Posterior cingulate gyrus (tissue), 11 donors: ENCODE measurements at regions not wholly inside any gene's neighbourhood (a gene's known extent, or its start where the extent isn't known, plus 50 kb on each side); places are given as distances from the start of the nearest gene placed in this dataset.
A peak's percentile ranks its signal among the peaks of the same experiment; 100 is the strongest.
"Not testable (repeated sequence)": the region's sequence is repeated elsewhere in the genome, so short reads cannot be mapped to it uniquely, and the experiment has no call there.

Experiments
- DNase-seq, 10 donors: peaks; one replicate each; pipeline versions ENCODE4 v3.0.0 to v3.0.0-alpha.2; 2020 to 2021; ENCODE audit warnings: mixed read lengths in 3 of 10
- intact Hi-C: fragments of 100-400 bp; cut with DNase I; formaldehyde crosslinking; loops from one replicate; pipeline ENCODE4 v1.15.1; 2023

DNA sequence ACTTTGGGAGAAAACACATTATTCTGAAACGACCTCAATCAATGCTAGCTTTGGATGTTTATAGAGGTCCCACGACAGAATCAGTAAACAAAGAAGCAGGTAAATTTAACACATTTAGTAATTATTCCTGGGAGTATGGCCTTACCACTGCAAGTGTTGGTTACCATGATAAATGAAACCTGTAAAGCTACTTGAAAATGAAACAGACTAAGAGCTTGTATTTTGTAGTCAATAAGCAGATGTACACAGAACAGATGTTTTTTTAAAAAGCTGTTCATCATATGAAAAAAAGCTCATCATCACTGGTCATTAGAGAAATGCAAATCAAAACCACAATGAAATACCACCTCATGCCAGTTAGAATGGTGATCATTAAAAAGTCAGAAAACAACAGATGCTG lies 295.3 kb upstream of the XYLT1 start:
- intact Hi-C loops = loop anchor here (10.0 kb wide), 1 partner anchor 79 kb away; no protein-coding TSS in a partner anchor
- DNase-seq = no peak

DNA sequence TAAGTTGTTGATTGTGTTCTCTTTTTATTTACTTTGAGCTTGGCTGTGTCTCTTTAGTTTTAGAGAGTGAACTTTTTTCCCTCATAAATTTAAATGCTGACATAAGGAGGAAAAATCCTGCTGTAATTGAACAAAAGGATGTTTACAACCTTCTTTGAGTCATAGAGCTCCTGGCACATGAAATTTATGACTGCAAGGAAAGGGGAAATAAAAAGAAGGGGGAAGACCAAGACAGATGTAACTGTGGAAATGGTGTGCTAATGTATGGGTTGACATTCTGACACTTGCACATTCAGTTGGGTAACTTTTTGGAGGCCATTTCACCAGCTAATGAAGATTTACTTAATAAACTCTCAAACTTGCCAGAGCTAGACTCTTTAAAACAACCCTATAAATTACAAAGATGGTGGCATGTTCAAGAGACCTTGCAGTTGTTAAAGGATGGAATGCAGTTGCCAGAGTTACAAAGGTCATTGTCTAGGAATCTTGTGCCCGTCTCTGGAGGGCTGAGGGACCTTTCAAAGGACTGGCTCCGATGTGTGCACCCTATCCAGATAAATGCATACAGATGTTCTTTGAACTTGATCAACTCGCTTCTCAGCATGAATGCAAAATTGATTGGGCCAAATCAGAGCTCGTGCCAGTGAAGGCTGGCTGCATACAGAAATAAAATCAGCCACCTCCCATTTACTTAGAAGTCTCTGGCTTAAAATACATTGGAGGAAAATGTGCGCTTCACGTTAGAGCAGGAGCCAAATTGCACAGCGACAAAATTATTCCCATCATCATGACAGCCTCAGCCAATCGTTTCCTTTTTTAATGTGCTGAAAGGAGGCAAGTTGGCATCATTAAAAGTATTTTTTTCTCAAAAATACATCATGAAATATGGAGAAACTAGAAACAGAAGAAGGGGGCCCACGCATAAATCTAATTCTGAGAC lies 289.0 kb upstream of the XYLT1 start:
- intact Hi-C loops = loop anchor here (10.0 kb wide), 1 partner anchor 85 kb away; no protein-coding TSS in a partner anchor
- DNase-seq = peak in 1 of 10 donors; percentile 78

GRCh38 chr16:17757808-17758207 lies 287.0 kb upstream of the XYLT1 start:
- intact Hi-C loops = no loop called here
- DNase-seq = peak in 1 of 10 donors; percentile 80

- no peak for DNase-seq
- intact Hi-C loops = no loop called here
These were observed 284.4 kb upstream of the XYLT1 start for GRCh38 chr16:17755158-17755557.

DNA sequence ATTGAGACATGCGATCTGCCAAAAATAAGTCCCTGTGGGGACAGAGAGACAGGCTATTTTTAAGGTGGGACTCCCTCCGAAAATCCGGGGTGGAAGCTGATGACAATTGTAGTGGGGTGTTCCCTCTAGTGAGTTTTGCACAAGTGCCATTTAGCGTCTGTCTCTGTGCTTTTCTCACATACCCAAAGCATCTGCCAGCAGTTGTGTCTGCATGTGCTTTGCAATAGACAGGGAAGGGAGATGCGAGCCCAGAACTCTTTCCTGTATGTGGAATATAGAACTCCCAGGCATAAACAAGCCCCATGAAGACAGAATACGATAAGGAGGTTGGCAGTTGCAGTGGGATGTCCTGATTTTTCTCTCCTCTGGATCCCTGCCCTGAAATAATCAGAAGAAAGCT lies 282.7 kb upstream of the XYLT1 start:
- intact Hi-C loops = no loop called here

GRCh38 chr16:17749706-17750105 lies 278.9 kb upstream of the XYLT1 start:
- no peak for DNase-seq
- intact Hi-C loops = no loop called here

More for the DNA sequence above, 282.7 kb upstream of the XYLT1 start:
- DNase-seq = no peak

GRCh38 chr16:17748044-17748719 lies 277.4 kb upstream of the XYLT1 start:
- peak in 1 of 10 donors; percentile 58 for DNase-seq
- intact Hi-C loops = no loop called here

DNA sequence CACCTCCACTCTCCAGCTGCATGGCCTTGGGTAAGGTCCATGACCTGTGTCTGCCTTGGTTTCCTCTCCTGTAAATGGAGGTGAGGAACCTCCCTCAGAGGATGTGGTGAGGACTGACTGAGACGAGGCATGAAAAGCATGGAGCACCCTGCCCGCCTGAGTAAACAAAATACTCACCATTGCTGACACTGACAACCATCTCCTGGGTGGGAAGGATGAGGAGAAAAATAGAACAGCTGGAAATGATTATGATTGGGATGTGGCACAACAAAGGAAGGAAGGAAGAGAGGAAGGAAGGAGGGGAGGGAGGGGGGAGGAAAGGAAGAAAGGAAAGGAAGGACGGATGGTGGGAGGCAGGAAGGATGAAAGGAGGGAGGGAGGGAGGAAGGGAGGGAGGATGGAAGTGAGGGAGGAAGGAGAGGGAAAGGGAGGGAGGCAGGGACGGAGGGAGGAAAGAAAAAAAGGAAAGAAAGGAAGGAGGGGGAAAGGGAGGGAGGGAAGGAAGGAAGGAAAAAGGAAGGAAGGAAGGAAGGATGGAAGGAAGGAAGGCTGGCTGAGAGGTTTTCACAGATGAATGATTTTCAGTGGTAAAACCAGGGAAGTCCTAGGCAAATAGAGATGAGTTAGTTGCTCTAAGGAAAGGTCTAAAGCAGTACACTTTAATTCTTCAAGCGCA lies 276.5 kb upstream of the XYLT1 start:
- intact Hi-C loops = no loop called here
- no peak for DNase-seq

DNA sequence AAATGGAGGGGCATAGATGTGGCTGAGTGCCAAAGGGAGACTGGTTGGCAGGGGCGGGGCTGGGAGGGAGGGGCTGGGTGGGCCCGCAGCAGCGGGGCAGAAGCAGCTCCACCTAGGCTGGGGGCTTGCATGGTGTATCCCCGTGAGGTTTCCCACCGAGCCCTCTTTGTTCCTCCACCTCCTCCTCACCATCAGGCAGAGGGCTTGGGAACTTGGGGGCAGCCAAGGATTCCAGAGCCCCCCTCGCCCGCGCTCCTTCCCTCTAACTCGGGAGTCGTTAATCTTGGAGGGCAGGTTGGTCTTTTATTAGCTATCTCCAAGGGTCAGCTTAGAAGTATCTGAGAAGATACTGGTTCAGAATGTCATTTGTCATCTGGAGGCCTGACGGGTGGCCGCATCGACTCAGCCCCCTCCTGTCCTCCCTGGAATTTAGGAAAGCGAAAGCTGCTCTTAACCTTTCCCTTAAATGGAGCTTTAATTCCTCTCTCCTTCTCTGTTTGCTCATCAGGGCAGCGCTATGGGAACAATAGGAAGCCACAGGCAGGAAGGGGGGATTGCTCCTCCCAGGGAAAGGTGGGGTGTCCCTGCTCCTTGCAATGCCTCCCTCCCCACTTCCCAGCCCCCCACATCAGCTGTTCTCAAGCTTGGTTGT lies 274.3 kb upstream of the XYLT1 start:
- intact Hi-C loops = no loop called here
- DNase-seq = peak in 1 of 10 donors; percentile 50

DNA sequence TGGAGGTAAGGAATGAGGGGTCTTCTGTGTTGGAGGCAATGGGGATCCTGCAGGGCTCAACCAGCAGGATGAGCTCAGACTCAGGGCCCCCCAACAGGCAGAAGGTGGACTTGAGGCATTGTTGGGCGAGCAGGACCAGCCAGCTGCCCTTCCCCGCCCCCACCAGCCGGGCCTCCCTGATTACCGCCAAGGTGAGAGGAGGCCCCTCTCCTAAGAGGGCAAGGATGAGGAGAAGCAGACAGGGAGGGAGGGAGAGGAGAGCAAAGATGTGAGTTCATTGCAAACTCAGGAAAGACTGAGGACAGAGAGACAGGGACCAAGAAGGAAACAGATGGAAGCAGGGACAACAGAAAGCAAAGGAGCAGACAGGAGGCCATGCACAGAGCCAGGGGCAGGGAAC lies 272.8 kb upstream of the XYLT1 start:
- intact Hi-C loops = no loop called here
- DNase-seq = no peak

- no peak for DNase-seq
- intact Hi-C loops = no loop called here
These were observed 272.4 kb upstream of the XYLT1 start for GRCh38 chr16:17743158-17743557.

DNA sequence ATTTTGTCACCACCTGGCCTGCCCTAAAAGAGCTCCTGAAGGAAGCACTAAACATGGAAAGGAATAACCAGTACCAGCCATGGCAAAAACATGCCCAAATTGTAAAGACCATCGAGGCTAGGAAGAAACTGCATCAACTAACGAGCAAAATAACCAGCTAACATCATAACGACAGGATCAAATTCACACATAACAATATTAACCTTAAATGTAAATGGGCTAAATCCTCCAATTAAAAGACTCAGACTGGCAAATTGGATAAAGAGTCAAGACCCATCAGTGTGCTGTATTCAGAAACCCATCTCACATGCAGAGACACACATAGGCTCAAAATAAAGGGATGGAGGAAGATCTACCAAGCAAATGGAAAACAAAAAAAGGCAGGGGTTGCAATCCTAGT lies 264.3 kb upstream of the XYLT1 start:
- intact Hi-C loops, DNase-seq: not testable (repeated sequence)

DNA sequence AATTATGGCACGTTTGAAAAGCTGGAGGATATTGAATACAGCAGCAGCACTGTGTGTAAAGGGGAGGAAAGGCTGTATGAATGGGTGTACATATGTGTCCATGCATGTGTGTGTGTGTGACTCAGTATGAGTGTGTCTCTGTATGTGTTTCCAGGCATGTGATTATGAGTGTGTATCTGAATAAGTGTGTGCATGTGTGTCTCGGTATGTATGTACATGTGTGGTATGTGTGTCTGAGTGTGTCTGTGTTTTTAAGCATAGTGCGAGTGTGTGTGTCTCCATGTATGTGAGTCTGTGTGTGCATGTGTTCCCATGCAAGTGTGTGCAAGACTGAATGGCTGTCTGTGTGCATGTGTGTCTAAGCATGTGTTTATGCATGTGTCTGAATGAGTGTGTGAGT lies 259.1 kb upstream of the XYLT1 start:
- no peak for DNase-seq
- intact Hi-C loops = no loop called here

DNA sequence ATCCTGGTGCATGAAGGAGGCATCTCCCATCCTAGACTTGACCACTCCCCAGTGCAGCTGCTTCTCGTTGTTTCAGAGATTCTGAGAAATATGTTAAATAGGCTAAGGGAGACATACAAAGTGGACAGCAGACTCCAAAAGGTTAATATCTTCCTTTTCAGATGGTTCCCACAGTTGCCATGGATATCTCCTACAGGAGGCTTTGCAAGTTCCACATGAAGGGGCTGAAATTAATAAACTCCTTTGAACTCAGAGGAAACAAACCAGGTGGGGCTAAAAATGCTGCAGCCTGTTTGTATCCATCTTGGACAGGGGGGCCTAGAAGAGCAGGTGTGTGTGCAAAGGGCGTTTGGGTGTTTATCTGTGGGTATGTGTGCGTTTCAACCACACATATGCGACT lies 257.4 kb upstream of the XYLT1 start:
- DNase-seq = no peak
- intact Hi-C loops = no loop called here

DNA sequence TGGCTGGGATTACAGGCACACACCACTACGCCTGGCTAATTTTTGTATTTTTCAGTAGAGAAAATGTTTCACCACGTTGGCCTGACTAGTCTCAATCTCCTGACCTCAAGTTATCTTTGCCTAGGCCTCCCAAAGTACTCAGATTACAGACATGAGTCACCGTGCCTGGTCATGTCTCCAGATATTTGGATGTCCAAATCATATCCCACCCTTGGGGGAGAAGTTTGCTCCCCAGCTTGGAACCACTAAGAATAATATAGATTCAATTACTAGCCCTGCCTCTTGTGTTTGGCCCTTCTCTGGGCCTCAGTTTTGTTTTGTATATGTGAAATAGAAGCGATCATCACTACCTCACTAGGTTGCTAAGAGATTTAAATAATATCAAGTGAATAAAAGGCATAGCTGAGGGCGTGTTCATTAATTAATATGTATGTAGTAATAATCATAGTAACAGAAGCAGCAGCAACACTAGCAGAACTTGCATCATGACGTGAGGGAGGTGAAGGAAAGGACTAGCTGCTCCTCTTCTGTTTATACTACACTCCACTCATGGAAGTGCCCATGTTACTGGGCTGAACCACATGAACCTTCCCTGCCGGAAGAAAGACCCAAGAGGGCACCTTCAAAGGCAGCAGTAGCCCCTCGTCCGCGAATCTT lies 253.6 kb upstream of the XYLT1 start:
- DNase-seq = no peak
- intact Hi-C loops = no loop called here

- intact Hi-C loops = no loop called here
- DNase-seq = no peak
These were observed 252.9 kb upstream of the XYLT1 start for GRCh38 chr16:17723531-17724134.

GRCh38 chr16:17718495-17718894 lies 247.7 kb upstream of the XYLT1 start:
- no peak for DNase-seq
- intact Hi-C loops = no loop called here

DNA sequence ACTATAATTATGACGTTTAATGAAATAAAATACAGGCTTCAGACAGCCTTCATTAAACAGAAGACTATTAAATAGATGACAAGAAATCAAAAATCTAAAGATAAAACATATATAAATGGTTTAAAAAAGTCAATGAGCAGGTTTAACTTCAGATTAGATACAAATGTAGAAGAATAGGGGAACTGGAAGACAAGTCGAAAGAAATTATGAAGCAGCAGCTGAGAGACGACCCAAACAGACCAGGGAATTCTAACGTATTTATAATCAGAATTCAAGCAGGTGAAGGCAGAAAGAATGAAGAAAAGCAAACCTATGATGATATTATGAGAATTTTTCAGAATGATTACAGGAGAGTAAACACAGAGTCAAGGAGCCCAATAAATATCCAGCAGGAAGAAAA lies 235.1 kb upstream of the XYLT1 start:
- DNase-seq = no peak
- intact Hi-C loops = no loop called here

- intact Hi-C loops = no loop called here
- no peak for DNase-seq
These were observed 225.9 kb upstream of the XYLT1 start for GRCh38 chr16:17696616-17697015.

GRCh38 chr16:17692484-17692883 lies 221.7 kb upstream of the XYLT1 start:
- no peak for DNase-seq
- intact Hi-C loops = no loop called here
